HEK293T (cell line): ENCODE measurements at regions not wholly inside any gene's neighbourhood (a gene's known extent, or its start where the extent isn't known, plus 50 kb on each side); places are given as distances from the start of the nearest gene placed in this dataset.
"Not testable (repeated sequence)": the region's sequence is repeated elsewhere in the genome, so short reads cannot be mapped to it uniquely, and the experiment has no call there.

Source experiments
- ARNT ChIP-seq: fragments of 450-650 bp; IDR thresholded peaks from 2 replicates; pipeline ENCODE4 v1.6.1; 2017; ENCODE audit warnings: mild to moderate bottlenecking
- CTBP1 ChIP-seq: fragments of 450-650 bp; IDR thresholded peaks from 2 replicates; pipeline ENCODE4 v1.6.1; 2016; ENCODE audit warnings: borderline replicate concordance
- ELF4 ChIP-seq: fragments of 450-650 bp; IDR thresholded peaks from 2 replicates; pipeline ENCODE4 v1.6.1; 2017; ENCODE audit warnings: antibody characterized with exemption
- FOXA1 ChIP-seq: fragments of 450-650 bp; IDR thresholded peaks from 2 replicates; pipeline ENCODE4 v1.6.1; 2016; ENCODE audit warnings: mild to moderate bottlenecking
- FOXM1 ChIP-seq: fragments of 450-650 bp; IDR thresholded peaks from 2 replicates; pipeline ENCODE4 v1.6.1; 2017; ENCODE audit warnings: mild to moderate bottlenecking, borderline replicate concordance
- L3MBTL2 ChIP-seq: fragments of 450-650 bp; conservative IDR thresholded peaks from 2 replicates; pipeline ENCODE4 v1.6.1; 2016; ENCODE audit warnings: mild to moderate bottlenecking
- SUZ12 ChIP-seq: fragments of 450-650 bp; IDR thresholded peaks from 2 replicates; pipeline ENCODE4 v1.6.1; 2016; ENCODE audit warnings: mild to moderate bottlenecking
- TARDBP ChIP-seq: fragments of 450-650 bp; IDR thresholded peaks from 2 replicates; pipeline ENCODE4 v1.6.1; 2016
- ZNF384 ChIP-seq: fragments of 450-650 bp; IDR thresholded peaks from 2 replicates; pipeline ENCODE4 v1.6.1; 2016
- TF ChIP-seq, protein P1 (sequence below): fragments of 450-650 bp; IDR thresholded peaks from 2 replicates; pipeline ENCODE4 v1.6.1; 2016

DNA sequence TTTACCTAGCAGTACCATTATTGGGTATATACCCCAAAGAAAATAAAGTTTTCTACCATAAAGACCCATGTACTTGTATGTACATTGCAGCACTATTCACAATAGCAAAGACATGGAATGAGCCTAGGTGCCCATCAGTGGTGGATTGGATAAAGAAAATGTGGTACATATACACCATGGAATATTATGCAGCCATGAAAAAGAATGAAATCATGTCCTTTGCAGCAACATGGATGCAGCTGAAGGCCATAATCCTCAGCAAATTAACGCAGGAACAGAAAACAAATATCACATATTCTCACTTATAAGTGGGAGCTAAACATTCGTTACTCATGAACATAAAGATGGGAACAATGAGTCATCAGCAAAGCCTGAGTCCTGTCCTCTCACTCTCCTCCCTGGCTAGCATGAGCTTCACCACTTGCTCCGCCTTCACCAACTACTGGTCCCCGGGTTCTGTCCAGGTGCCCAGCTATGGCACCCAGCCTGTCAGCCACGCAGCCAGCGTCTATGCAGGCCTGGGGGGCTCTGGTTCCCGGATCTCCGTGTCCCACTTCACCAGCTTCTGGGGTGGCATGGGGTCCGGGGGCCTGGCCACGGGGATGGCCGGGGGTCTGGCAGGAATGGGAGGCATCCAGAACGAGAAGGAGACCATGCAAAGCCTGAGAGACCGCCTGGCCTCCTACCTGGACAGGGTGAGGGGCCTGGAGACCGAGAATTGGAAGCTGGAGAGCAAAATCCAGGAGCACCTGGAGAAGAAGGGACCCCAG lies 562.1 kb downstream of the ZNF674 start:
- TF ChIP-seq ARNT, FOXM1, ELF4, FOXA1, TARDBP, SUZ12, L3MBTL2, ZNF384, CTBP1: not testable (repeated sequence)
- TF ChIP-seq, protein P1, sequence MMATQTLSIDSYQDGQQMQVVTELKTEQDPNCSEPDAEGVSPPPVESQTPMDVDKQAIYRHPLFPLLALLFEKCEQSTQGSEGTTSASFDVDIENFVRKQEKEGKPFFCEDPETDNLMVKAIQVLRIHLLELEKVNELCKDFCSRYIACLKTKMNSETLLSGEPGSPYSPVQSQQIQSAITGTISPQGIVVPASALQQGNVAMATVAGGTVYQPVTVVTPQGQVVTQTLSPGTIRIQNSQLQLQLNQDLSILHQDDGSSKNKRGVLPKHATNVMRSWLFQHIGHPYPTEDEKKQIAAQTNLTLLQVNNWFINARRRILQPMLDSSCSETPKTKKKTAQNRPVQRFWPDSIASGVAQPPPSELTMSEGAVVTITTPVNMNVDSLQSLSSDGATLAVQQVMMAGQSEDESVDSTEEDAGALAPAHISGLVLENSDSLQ, result not testable (repeated sequence)
